K562 (cell line): ENCODE measurements at regions not wholly inside any gene's neighbourhood (a gene's known extent, or its start where the extent isn't known, plus 50 kb on each side); places are given as distances from the start of the nearest gene placed in this dataset.

ENCODE experiments used
- ATAC-seq: fragments of 200-7000 bp; cut with Tn5 transposase; 3 replicates; pipeline ENCODE4 v1.9.1; 2020; ENCODE audit warnings: moderate library complexity
- BruUV-seq: library from RNA; stranded (reverse); fragments of 400-500 nt; replicated peaks from 2 replicates; lab custom pipeline; 2021; lab: Mats Ljungman, UMichigan
- CTCF ChIA-PET: fragments of 300-600 bp; formaldehyde crosslinking; extraction: SDS; loops from one replicate; lab custom pipeline; 2021; ENCODE audit warnings: low intra/inter-chr PET ratio; lab: Yijun Ruan, JAX
- POLR2A ChIA-PET: fragments of 300-600, 350-650 bp; sonication (Branson Sonifier 250); formaldehyde crosslinking; extraction: SDS; loops from one replicate; lab custom pipeline; 2021; ENCODE audit warnings: antibody characterized with exemption, inconsistent platforms; lab: Yijun Ruan, JAX
- DNase-seq, 4 experiments: peaks; one replicate each; pipeline versions ENCODE4 v3.0.0 to v3.0.0-alpha.2; 2011 to 2018; ENCODE audit warnings: low spot score in 3 of 4, mixed read lengths in 3 of 4; ENCODE audit errors: extremely low read depth in 1 of 4
- FAIRE-seq: peaks from 2 replicates; lab custom pipeline; 2011; peaks lifted over from hg19 to GRCh38; lab: Jason Lieb, UNC
- H2AFZ ChIP-seq: 2 replicates; pipeline ENCODE4 v1.6.0; 2011; ENCODE audit warnings: low read depth, low read length, control low read depth, inconsistent platforms
- H3K27ac ChIP-seq: fragments of 200-600 bp; 3 replicates; pipeline ENCODE4 v1.8.0; 2011; ENCODE audit warnings: low read depth, mild to moderate bottlenecking, control low read depth, inconsistent platforms, low read length, moderate library complexity, mixed read lengths; ENCODE audit errors: extremely low read depth
- H3K27me3 ChIP-seq, 2 experiments: fragments of 300-600 bp in 1 of 2; 2 replicates in 1 of 2; 3 replicates in 1 of 2; pipeline versions ENCODE4 v1.6.0 to v1.8.0; 2011; ENCODE audit warnings: inconsistent platforms in 2 of 2, low read length in 2 of 2, mild to moderate bottlenecking in 1 of 2, mixed read lengths in 1 of 2, moderate library complexity in 1 of 2; ENCODE audit not compliant: control insufficient read depth in 2 of 2, insufficient read depth in 2 of 2
- H3K36me3 ChIP-seq: fragments of 300-600 bp; 3 replicates; pipeline ENCODE4 v1.8.0; 2011; ENCODE audit warnings: mild to moderate bottlenecking, low read length, inconsistent platforms; ENCODE audit not compliant: control insufficient read depth, insufficient read depth
- H3K4me1 ChIP-seq, 2 experiments: fragments of 200-600 bp in 1 of 2; replicated peaks in 1 of 2; 2 replicates in 1 of 2; 3 replicates in 1 of 2; pipeline versions ENCODE4 v1.5.1 to v1.8.0; 2011; ENCODE audit warnings: inconsistent platforms in 2 of 2, low read length in 2 of 2, mild to moderate bottlenecking in 1 of 2, mixed read lengths in 1 of 2, moderate library complexity in 1 of 2; ENCODE audit not compliant: control insufficient read depth in 2 of 2, insufficient read depth in 2 of 2
- H3K4me2 ChIP-seq: 2 replicates; pipeline ENCODE4 v1.6.1; 2011; ENCODE audit warnings: low read length, control low read depth, inconsistent platforms, mixed read lengths; ENCODE audit not compliant: insufficient read depth
- H3K4me3 ChIP-seq: fragments of 200-600 bp; sonication (generic), shearing (Covaris generic); 2 replicates; pipeline ENCODE4 v1.5.1; 2016; ENCODE audit warnings: control low read depth, inconsistent platforms
- H3K79me2 ChIP-seq: fragments of 200-600 bp; 3 replicates; pipeline ENCODE4 v1.8.0; 2011; ENCODE audit warnings: low read length, inconsistent platforms; ENCODE audit not compliant: control insufficient read depth, insufficient read depth
- H3K9ac ChIP-seq, 2 experiments: 2 replicates each; pipeline versions ENCODE4 v1.6.0 to v1.6.1; 2011; ENCODE audit warnings: low read depth in 2 of 2, low read length in 2 of 2, control low read depth in 1 of 2, inconsistent platforms in 1 of 2, mild to moderate bottlenecking in 1 of 2, mixed read lengths in 1 of 2; ENCODE audit not compliant: insufficient read depth in 1 of 2
- H3K9me1 ChIP-seq: one replicate; pipeline ENCODE4 v1.6.0; 2011; ENCODE audit warnings: inconsistent platforms, mild to moderate bottlenecking, low read length, moderate library complexity; ENCODE audit not compliant: control insufficient read depth, insufficient read depth
- H3K9me3 ChIP-seq: replicated peaks from 2 replicates; pipeline ENCODE4 v1.5.1; 2011; ENCODE audit warnings: low read depth, low read length, inconsistent platforms; ENCODE audit not compliant: control insufficient read depth, insufficient read depth
- H4K20me1 ChIP-seq: replicated peaks from 2 replicates; pipeline ENCODE4 v1.6.1; 2011; ENCODE audit warnings: low read length, inconsistent platforms, mixed read lengths; ENCODE audit not compliant: control insufficient read depth, insufficient read depth
- ATF3 ChIP-seq, 2 experiments: fragments of 450-650 bp in 1 of 2; sonication (generic) in 1 of 2; formaldehyde crosslinking in 1 of 2; IDR thresholded peaks in 1 of 2; conservative IDR thresholded peaks in 1 of 2; 2 replicates each; pipeline versions ENCODE4 v1.6.1 to v1.8.1; 2016 to 2023; ENCODE audit warnings: mild to moderate bottlenecking in 2 of 2, moderate library complexity in 2 of 2, inconsistent platforms in 1 of 2, missing genetic modification reagents in 1 of 2
- CEBPB ChIP-seq: fragments of 450-650 bp; IDR thresholded peaks from 2 replicates; pipeline ENCODE4 v1.6.1; 2016; ENCODE audit warnings: missing genetic modification characterization, missing compliant biosample characterization
- FOSL1 ChIP-seq: fragments of 200-800 bp; sonication (Bioruptor generic); conservative IDR thresholded peaks from 2 replicates; pipeline ENCODE4 v1.6.1; 2016; ENCODE audit warnings: missing genetic modification characterization, missing compliant biosample characterization
- MECOM ChIP-seq: fragments of 250-450 bp; sonication (Bioruptor Pico); IDR thresholded peaks from 2 replicates; pipeline ENCODE4 v1.8.0; 2022; ENCODE audit warnings: inconsistent platforms
- MLLT1 ChIP-seq, 2 experiments: fragments of 450-650 bp; IDR thresholded peaks; 2 replicates each; pipeline ENCODE4 v1.6.1; 2016
- POLR2AphosphoS5 ChIP-seq: IDR thresholded peaks from 2 replicates; pipeline ENCODE4 v1.6.1; 2011; ENCODE audit warnings: mild to moderate bottlenecking, low read depth, low read length, moderate library complexity; ENCODE audit not compliant: control insufficient read depth, insufficient read depth
- ZNF263 ChIP-seq: sonication (generic); formaldehyde crosslinking; IDR thresholded peaks from 2 replicates; pipeline ENCODE4 v1.8.0; 2022; ENCODE audit warnings: mild to moderate bottlenecking, missing genetic modification reagents, borderline replicate concordance
- ZNF766 ChIP-seq: fragments of 200-800 bp; sonication (Bioruptor generic); conservative IDR thresholded peaks from 2 replicates; pipeline ENCODE4 v1.6.1; 2016; ENCODE audit warnings: missing genetic modification characterization, missing compliant biosample characterization
- WGBS: fragments of 100-300 bp; shearing (Covaris generic); methylation state at CpG from one replicate; pipeline ENCODE4 v1.1.6; 2016; ENCODE audit warnings: low coverage, mixed read lengths; ENCODE audit not compliant: insufficient coverage; ENCODE audit errors: missing lambda C conversion rate; 5-methylcytosine and 5-hydroxymethylcytosine counted together
- in situ Hi-C: fragments of 300-500 bp; cut with MboI; formaldehyde crosslinking; loops from 4 replicates; pipeline ENCODE4 v1.15.0; 2018; ENCODE audit warnings: inconsistent platforms, mixed read lengths
- intact Hi-C: fragments of 100-400 bp; cut with micrococcal nuclease; formaldehyde crosslinking; loops from 2 replicates; pipeline ENCODE4 v1.14.2; 2022

- H3K4me1 ChIP-seq = no peaks in the 10 kb centered on the region
- H4K20me1 ChIP-seq = no peaks in the 10 kb centered on the region
- H3K9me3 ChIP-seq = no peaks in the 10 kb centered on the region
- CTCF ChIA-PET = no interaction called here
- no peak overlapping the region for H3K27ac ChIP-seq
- H3K36me3 ChIP-seq = no peaks in the 10 kb centered on the region
- H3K4me3 ChIP-seq = no peak overlapping the region
- no peak overlapping the region for H2AFZ ChIP-seq
- no peak for FAIRE-seq
- no peak overlapping the region for H3K9ac ChIP-seq
- in situ Hi-C loops (no loop called here), intact Hi-C loops (no loop called here)
- H3K4me2 ChIP-seq = no peak overlapping the region
- peaks cover 0 to 4% of the 10 kb centered on the region in 2 experiments; a peak in 1 of 5 replicates for H3K27me3 ChIP-seq
- POLR2A ChIA-PET = interaction anchor here (0.6 kb wide), 1 partner anchor 780 kb away, joined by 3 read pairs; no protein-coding TSS in a partner anchor
- WGBS = 1% methylated on average over 8 of the region's 8 CpGs
- DNase-seq = no peak
- no peaks in the 10 kb centered on the region for H3K79me2 ChIP-seq
- peak; percentile 76 for ATAC-seq
- no peaks in the 10 kb centered on the region for H3K9me1 ChIP-seq
- TF ChIP-seq CEBPB (peak; percentile 31; the same call in 1 of the 2 replicates), FOSL1 (tag) (no peak), ATF3 (IDR thresholded peaks at IDR 0.05) (peak; percentile 78; the same call in 1 of the 2 replicates), ATF3 (CRISPR knock-in tag; conservative IDR thresholded peaks at IDR 0.05) (no peak)
- TF ChIP-seq, all 486 proteins: peak for 2
- no TSS peak for BruUV-seq
Measured at GRCh38 chr7:153217032-153217431, 457.5 kb downstream of the ACTR3B start.

GRCh38 chr7:153224890-153225289 is 465.3 kb downstream of the ACTR3B start:
- ATAC-seq (no peak), DNase-seq (no peak), FAIRE-seq (no peak)
- TF ChIP-seq POLR2AphosphoS5 (no peak), ZNF766 (no peak), ZNF263 (CRISPR knock-in tag) (no peak), MLLT1 (IDR thresholded peaks at IDR 0.05) (no peak), MECOM (CRISPR knock-in tag) (no peak)
- Histone ChIP-seq H3K4me2 (no peak overlapping the region), H3K79me2 (no peaks in the 10 kb centered on the region), H4K20me1 (no peaks in the 10 kb centered on the region), H3K4me3 (no peak overlapping the region), H3K9ac (no peak overlapping the region), H2AFZ (no peak overlapping the region), H3K36me3 (no peaks in the 10 kb centered on the region), H3K9me3 (no peaks in the 10 kb centered on the region), H3K4me1 (no peaks in the 10 kb centered on the region), H3K27ac (no peak overlapping the region), H3K27me3 (no peaks in the 10 kb centered on the region; a peak in 1 of 5 replicates), H3K9me1 (no peaks in the 10 kb centered on the region)
- intact Hi-C loops (no loop called here), in situ Hi-C loops (no loop called here)
- BruUV-seq = no TSS peak
- POLR2A ChIA-PET = interaction anchor here (0.7 kb wide), 1 partner anchor 123 kb away, joined by 4 read pairs; no protein-coding TSS in a partner anchor
- CTCF ChIA-PET = no interaction called here
- 4% methylated on average over 1 of the region's 1 CpG for WGBS
